BJ (cell line): ENCODE measurements at regions not wholly inside any gene's neighbourhood (a gene's known extent, or its start where the extent isn't known, plus 50 kb on each side); places are given as distances from the start of the nearest gene placed in this dataset.

ENCODE experiments used
- CTCF ChIA-PET: fragments of 350-600 bp; formaldehyde crosslinking; extraction: SDS; loops from one replicate; lab custom pipeline; 2021; ENCODE audit warnings: antibody characterized with exemption, inconsistent platforms; lab: Yijun Ruan, JAX
- POLR2A ChIA-PET: fragments of 300-600 bp; sonication (Branson Sonifier 250); formaldehyde crosslinking; extraction: SDS; loops from one replicate; lab custom pipeline; 2021; ENCODE audit warnings: antibody characterized with exemption; lab: Charles Lee
- DNase-seq: peaks from one replicate; pipeline ENCODE4 v3.0.0-alpha.2; 2011; ENCODE audit warnings: low read depth
- H3K27me3 ChIP-seq: 2 replicates; pipeline ENCODE4 v1.6.0; 2011; ENCODE audit warnings: low read length; ENCODE audit not compliant: control insufficient read depth, insufficient read depth
- H3K36me3 ChIP-seq: 2 replicates; pipeline ENCODE4 v1.5.1; 2011; ENCODE audit warnings: low read length; ENCODE audit not compliant: control insufficient read depth, insufficient read depth
- H3K4me3 ChIP-seq: 2 replicates; pipeline ENCODE4 v1.5.1; 2011; ENCODE audit warnings: low read depth, mild to moderate bottlenecking, control low read depth, low read length
- TF ChIP-seq, protein P1 (sequence below): IDR thresholded peaks from 2 replicates; pipeline ENCODE4 v1.5.1; 2011; ENCODE audit warnings: low read depth, mild to moderate bottlenecking, control low read depth, inconsistent platforms, low read length, moderate library complexity; ENCODE audit not compliant: insufficient read depth

GRCh38 chr15:94547711-94548110 is 316.4 kb downstream of the MCTP2 start:
- ChIA-PET POLR2A (no interaction called here), CTCF (no interaction called here)
- TF ChIP-seq, protein P1, sequence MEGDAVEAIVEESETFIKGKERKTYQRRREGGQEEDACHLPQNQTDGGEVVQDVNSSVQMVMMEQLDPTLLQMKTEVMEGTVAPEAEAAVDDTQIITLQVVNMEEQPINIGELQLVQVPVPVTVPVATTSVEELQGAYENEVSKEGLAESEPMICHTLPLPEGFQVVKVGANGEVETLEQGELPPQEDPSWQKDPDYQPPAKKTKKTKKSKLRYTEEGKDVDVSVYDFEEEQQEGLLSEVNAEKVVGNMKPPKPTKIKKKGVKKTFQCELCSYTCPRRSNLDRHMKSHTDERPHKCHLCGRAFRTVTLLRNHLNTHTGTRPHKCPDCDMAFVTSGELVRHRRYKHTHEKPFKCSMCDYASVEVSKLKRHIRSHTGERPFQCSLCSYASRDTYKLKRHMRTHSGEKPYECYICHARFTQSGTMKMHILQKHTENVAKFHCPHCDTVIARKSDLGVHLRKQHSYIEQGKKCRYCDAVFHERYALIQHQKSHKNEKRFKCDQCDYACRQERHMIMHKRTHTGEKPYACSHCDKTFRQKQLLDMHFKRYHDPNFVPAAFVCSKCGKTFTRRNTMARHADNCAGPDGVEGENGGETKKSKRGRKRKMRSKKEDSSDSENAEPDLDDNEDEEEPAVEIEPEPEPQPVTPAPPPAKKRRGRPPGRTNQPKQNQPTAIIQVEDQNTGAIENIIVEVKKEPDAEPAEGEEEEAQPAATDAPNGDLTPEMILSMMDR, result no peak
- no peaks in the 10 kb centered on the region for H3K36me3 ChIP-seq
- no peak for DNase-seq
- no peaks in the 10 kb centered on the region for H3K27me3 ChIP-seq
- no peak overlapping the region for H3K4me3 ChIP-seq

- ChIA-PET CTCF (no interaction called here), POLR2A (no interaction called here)
- Histone ChIP-seq H3K27me3 (no peaks in the 10 kb centered on the region), H3K36me3 (no peaks in the 10 kb centered on the region), H3K4me3 (no peak overlapping the region)
- TF ChIP-seq, protein P1, result no peak
- no peak for DNase-seq
Measured at GRCh38 chr15:94555841-94556519, 324.6 kb downstream of the MCTP2 start.

DNA sequence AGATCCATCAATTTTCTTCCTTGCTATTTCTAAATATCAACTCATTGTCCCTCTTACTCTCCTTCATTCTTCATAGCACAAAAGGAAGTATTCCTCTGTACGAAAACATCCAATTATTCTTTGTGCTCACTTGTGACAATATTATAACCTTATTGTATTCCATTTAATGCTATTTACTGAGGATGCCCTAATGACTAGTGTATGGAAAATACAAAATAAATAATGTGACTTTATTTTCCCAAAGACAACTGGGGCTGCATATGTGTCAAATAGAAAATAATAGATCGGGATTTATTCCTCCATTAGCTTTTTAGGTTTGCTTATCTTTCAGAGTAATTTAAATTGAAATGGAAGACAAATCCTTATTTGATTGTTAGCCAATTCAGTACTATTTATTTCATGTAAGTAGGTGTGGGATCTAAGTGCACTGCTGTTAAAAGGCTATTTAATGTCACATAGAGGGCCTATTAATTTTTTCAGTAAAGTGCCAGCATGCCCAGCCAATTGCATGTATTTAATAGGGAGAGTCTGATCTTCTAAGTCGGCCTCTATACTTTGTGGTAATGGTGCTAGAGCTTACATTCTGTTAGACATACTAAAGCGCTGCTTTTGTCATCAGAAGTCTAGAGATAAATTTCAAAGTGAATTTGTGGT is 329.8 kb downstream of the MCTP2 start:
- H3K27me3 ChIP-seq, result no peaks in the 10 kb centered on the region
- H3K4me3 ChIP-seq, result no peak overlapping the region
- DNase-seq, result no peak
- ChIA-PET POLR2A (no interaction called here), CTCF (no interaction called here)
- TF ChIP-seq, protein P1, result no peak
- no peaks in the 10 kb centered on the region for H3K36me3 ChIP-seq

- no peak for DNase-seq
- TF ChIP-seq, protein P1, result no peak
- ChIA-PET CTCF (no interaction called here), POLR2A (no interaction called here)
- Histone ChIP-seq H3K27me3 (no peaks in the 10 kb centered on the region), H3K4me3 (no peak overlapping the region), H3K36me3 (no peaks in the 10 kb centered on the region)
Measured at GRCh38 chr15:94563456-94563855, 332.1 kb downstream of the MCTP2 start.

GRCh38 chr15:94576889-94577533 is 345.6 kb downstream of the MCTP2 start:
- POLR2A ChIA-PET, result no interaction called here
- no peaks in the 10 kb centered on the region for H3K27me3 ChIP-seq
- H3K4me3 ChIP-seq, result no peak overlapping the region
- DNase-seq, result no peak
- TF ChIP-seq, protein P1, result peak; percentile 35
- H3K36me3 ChIP-seq, result no peaks in the 10 kb centered on the region
- CTCF ChIA-PET, result interaction anchor here (1.2 kb wide), 1 partner anchor 10 kb away, joined by 3 read pairs; no protein-coding TSS in a partner anchor
